T-helper 2 cell treated with Interferon-gamma antibody and Interleukin-4, amounts not matched to agents 5 μg/mL and 100 μg/mL, for 36 hours (primary cell): ENCODE measurements at regions not wholly inside any gene's neighbourhood (a gene's known extent, or its start where the extent isn't known, plus 50 kb on each side); places are given as distances from the start of the nearest gene placed in this dataset.

Experiments used
- DNase-seq: peaks from one replicate; pipeline ENCODE4 v3.0.0; 2021; ENCODE audit warnings: low spot score
- H3K27ac Mint-ChIP-seq: one replicate; pipeline ENCODE4 v1.8.0; 2021; ENCODE audit warnings: mild to moderate bottlenecking, mixed read lengths
- H3K27me3 Mint-ChIP-seq: one replicate; pipeline ENCODE4 v1.8.0; 2021; ENCODE audit warnings: low read depth, mixed read lengths
- H3K36me3 Mint-ChIP-seq: one replicate; pipeline ENCODE4 v1.8.0; 2021; ENCODE audit warnings: low read depth, mixed read lengths
- H3K4me1 Mint-ChIP-seq: one replicate; pipeline ENCODE4 v1.8.0; 2021; ENCODE audit warnings: low read depth, mixed read lengths
- H3K4me3 Mint-ChIP-seq: one replicate; pipeline ENCODE4 v1.8.0; 2022; ENCODE audit warnings: mild to moderate bottlenecking, moderate library complexity, mixed read lengths
- H3K9me3 Mint-ChIP-seq: one replicate; pipeline ENCODE4 v1.8.0; 2021; ENCODE audit warnings: mixed read lengths

DNA sequence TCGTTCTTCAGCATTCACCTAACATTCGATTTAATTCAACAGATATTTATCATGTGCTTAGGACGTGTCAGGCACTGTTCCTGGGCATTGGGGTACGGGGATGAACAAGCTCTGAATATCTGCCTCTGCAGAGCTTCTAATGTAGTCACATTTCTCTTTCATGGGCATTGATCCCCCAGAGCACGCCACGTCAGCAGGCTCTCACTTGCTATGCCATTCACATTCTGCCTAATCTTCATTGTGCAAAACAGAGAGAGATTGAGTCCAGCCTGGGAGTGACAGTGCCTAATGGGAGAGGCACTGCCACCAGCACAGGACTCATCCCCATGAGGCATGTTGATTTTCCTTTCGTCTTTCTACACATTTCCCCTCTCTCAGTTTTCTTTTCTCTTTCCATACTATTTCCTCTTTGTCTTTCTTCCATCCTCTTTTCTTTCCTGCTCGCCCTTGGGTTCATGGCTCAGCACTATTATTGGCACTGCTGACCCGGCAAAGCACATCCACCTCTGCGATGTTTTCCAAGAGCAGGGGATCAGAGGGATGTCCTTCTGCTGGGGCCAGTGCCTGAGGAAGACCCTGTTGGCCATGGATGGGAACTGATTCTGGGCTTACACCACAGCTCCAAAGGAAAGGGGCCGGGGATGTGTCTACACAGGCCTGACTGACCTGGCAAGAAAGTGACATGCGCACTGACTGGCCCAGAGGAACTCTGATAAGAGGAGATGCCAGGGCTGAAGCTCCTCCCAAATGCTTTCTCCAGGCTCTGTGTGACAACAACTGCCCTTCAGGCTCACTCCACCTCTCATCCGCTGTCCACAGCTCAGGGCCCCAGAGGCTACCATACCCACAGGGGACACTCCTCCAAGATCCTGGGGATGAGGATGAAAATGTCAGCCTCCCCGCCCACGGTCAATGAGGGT lies 195.9 kb downstream of the TOMM20 start:
- Mint-ChIP-seq H3K9me3 (no peaks in the 10 kb centered on the region), H3K36me3 (no peaks in the 10 kb centered on the region), H3K27me3 (no peaks in the 10 kb centered on the region), H3K27ac (peak overlapping the region; percentile 80), H3K4me1 (peaks cover 49% of the 10 kb centered on the region), H3K4me3 (no peak overlapping the region)
- no peak for DNase-seq

GRCh38 chr1:234932106-234932505 lies 196.5 kb downstream of the TOMM20 start:
- Mint-ChIP-seq H3K27ac (no peak overlapping the region), H3K4me3 (no peak overlapping the region), H3K9me3 (no peaks in the 10 kb centered on the region), H3K4me1 (peaks cover 50% of the 10 kb centered on the region), H3K36me3 (no peaks in the 10 kb centered on the region), H3K27me3 (no peaks in the 10 kb centered on the region)
- no peak for DNase-seq

- H3K27ac Mint-ChIP-seq, result no peak overlapping the region
These were observed 197.1 kb downstream of the TOMM20 start for GRCh38 chr1:234931404-234931973.

GRCh38 chr1:234929369-234929768 lies 199.3 kb downstream of the TOMM20 start:
- no peak overlapping the region for H3K4me3 Mint-ChIP-seq
- no peaks in the 10 kb centered on the region for H3K9me3 Mint-ChIP-seq
- peaks cover 64% of the 10 kb centered on the region for H3K4me1 Mint-ChIP-seq
- peak overlapping the region; percentile 12 for H3K27ac Mint-ChIP-seq
- H3K36me3 Mint-ChIP-seq, result no peaks in the 10 kb centered on the region
- H3K27me3 Mint-ChIP-seq, result no peaks in the 10 kb centered on the region
- DNase-seq, result no peak

More at GRCh38 chr1:234931404-234931973, 197.1 kb downstream of the TOMM20 start:
- Mint-ChIP-seq H3K4me1 (peaks cover 52% of the 10 kb centered on the region), H3K36me3 (no peaks in the 10 kb centered on the region), H3K4me3 (no peak overlapping the region), H3K27me3 (no peaks in the 10 kb centered on the region), H3K9me3 (no peaks in the 10 kb centered on the region)
- no peak for DNase-seq

DNA sequence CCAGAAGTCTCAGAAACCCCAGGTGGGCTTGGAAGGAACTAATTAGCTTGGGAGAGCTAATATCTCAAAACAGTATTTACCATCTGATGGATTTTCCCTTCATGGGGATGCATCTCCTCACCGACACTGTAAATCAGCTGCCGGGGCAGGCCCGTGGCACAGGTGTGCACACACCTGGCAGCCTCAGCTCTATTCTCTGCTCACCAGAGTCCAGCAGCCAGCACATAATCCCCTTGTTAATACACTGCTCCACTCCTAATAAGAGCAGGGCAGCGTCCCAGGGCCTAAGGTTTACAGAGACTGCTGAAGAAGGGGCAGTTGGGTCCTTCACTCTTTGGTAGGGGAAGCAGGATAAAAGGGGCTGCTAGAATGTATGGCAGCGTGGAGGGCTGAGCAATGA lies 200.0 kb downstream of the TOMM20 start:
- peaks cover 64% of the 10 kb centered on the region for H3K4me1 Mint-ChIP-seq
- H3K4me3 Mint-ChIP-seq, result no peak overlapping the region
- no peaks in the 10 kb centered on the region for H3K36me3 Mint-ChIP-seq
- no peaks in the 10 kb centered on the region for H3K9me3 Mint-ChIP-seq
- DNase-seq, result no peak
- H3K27me3 Mint-ChIP-seq, result no peaks in the 10 kb centered on the region
- peak overlapping the region; percentile 33 for H3K27ac Mint-ChIP-seq

DNA sequence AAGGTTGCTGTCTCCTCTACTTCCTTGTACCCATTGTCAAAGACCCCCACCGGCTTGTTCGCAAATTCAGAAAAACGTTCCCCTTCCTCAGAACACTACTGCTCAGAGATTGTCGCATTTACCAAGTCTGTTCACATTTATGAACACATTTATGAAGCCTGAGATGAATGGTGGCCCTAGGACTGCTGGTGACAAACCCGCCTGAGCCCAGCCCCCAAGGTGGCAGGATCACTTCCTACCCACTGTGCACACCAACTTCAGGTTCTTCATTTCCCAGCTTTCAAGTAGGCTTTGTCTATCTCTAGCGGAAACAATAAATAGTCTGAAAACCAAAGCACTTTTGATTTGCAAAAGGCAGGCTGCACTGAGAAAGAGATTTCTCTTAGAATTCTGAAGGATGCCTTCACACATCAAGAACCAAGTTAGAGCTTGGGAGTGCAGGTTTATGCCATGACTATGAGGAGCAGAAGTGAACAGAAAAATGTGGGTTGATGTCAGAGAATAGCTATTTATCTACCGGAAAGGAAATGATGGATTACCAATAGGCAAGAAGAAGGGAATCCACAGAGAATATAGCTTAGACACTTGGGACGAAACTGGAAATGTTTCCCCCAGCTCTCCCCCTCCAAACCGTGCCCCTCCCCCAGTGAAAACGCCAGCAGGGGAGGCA lies 200.5 kb downstream of the TOMM20 start:
- Mint-ChIP-seq H3K27me3 (no peaks in the 10 kb centered on the region), H3K36me3 (peaks cover 1% of the 10 kb centered on the region), H3K27ac (peak overlapping the region; percentile 92), H3K4me3 (peak overlapping the region; percentile 67), H3K9me3 (peaks cover 4% of the 10 kb centered on the region), H3K4me1 (peaks cover 62% of the 10 kb centered on the region)
- DNase-seq, result no peak

DNA sequence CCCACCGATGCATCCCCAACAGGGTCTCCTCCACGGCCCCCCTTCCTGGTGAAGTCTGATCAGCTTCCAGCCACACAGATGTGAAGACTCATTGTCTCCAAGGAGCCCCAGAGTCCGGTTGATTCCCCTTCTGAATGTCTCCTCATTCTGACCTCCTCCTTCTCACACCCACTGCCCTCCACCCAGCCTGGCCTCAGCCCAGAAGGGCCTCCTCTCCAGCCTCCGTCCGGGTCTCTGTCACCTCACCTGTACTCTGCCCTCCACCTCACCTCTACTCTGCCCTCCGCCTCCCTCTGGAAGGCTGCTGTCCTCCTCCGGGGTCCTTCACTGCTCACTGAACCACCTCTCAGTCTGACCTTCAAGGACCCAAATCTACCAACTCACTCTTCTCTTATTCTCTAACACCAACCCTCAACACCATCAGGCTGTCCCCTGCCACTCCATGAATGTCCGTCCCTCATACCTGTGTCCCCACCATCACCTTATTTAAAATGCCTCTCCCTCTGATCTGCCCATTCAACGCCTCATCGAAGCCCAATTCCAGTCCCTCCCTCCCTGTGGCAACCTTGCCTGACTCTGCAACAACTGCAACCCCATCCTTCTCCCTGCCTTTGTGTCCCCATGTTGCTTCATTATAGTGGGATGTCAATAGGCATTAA lies 201.2 kb downstream of the TOMM20 start:
- Mint-ChIP-seq H3K36me3 (peaks cover 1% of the 10 kb centered on the region), H3K4me1 (peaks cover 55% of the 10 kb centered on the region), H3K9me3 (peaks cover 4% of the 10 kb centered on the region), H3K27ac (peak overlapping the region; percentile 92), H3K27me3 (no peaks in the 10 kb centered on the region), H3K4me3 (peak overlapping the region; percentile 67)
- DNase-seq, result no peak

DNA sequence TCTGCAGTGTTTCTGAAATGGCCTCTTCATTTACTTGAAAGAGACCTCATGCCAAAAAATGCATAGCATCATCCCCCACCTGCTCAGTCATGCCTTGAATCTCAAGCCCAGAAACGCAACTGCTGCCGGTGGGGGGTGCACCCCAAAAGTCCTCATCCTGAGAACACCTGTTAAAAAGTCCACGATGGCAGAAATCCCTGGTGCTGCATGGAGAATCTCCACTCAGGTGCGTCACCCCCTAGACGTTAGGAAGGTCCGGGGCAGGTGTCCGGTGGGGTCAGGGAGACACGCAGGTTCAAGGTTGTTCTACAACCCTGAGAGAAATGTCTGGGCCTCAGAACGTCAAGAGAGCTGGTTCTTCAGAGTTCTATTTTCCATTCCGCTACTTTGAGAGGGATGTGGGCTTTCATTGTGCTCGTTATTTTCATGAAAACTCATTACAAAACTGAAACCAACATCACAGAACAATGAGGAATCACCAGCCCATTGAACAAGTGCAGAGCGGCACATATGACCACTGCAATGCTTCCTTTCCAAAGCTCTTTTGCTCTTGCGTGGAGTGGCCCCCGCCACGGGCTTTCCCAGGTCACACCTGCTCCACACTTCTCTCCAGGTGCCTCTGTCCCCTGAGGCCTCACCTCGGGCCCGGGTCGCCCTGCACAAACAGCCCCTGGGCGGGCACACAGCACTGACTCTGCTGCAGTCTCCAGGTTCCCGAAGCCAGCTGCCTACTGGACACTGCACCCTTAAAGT lies 201.9 kb downstream of the TOMM20 start:
- Mint-ChIP-seq H3K4me3 (peak overlapping the region; percentile 67), H3K27ac (peak overlapping the region; percentile 92), H3K27me3 (no peaks in the 10 kb centered on the region), H3K4me1 (peaks cover 51% of the 10 kb centered on the region), H3K36me3 (peaks cover 1% of the 10 kb centered on the region), H3K9me3 (peaks cover 4% of the 10 kb centered on the region)
- peak; percentile 63 for DNase-seq

DNA sequence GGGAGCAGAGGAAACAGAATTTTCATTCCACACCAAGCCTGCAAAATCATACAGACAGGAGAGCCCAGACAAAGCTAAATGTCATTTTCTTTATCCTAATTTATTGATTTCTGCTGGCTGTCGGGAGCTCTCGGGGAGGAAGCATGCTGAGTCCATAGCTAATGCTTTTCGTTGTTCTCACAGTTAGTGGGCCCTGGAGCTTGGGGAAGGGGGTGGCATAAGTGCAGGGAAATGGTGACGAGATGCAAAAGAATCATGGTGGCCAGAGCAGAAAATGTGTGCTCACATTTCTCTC lies 202.4 kb downstream of the TOMM20 start:
- no peaks in the 10 kb centered on the region for H3K27me3 Mint-ChIP-seq
- H3K36me3 Mint-ChIP-seq, result peaks cover 1% of the 10 kb centered on the region
- H3K4me1 Mint-ChIP-seq, result peaks cover 51% of the 10 kb centered on the region
- peak overlapping the region; percentile 92 for H3K27ac Mint-ChIP-seq
- H3K4me3 Mint-ChIP-seq, result peak overlapping the region; percentile 67
- H3K9me3 Mint-ChIP-seq, result peaks cover 4% of the 10 kb centered on the region
- no peak for DNase-seq

DNA sequence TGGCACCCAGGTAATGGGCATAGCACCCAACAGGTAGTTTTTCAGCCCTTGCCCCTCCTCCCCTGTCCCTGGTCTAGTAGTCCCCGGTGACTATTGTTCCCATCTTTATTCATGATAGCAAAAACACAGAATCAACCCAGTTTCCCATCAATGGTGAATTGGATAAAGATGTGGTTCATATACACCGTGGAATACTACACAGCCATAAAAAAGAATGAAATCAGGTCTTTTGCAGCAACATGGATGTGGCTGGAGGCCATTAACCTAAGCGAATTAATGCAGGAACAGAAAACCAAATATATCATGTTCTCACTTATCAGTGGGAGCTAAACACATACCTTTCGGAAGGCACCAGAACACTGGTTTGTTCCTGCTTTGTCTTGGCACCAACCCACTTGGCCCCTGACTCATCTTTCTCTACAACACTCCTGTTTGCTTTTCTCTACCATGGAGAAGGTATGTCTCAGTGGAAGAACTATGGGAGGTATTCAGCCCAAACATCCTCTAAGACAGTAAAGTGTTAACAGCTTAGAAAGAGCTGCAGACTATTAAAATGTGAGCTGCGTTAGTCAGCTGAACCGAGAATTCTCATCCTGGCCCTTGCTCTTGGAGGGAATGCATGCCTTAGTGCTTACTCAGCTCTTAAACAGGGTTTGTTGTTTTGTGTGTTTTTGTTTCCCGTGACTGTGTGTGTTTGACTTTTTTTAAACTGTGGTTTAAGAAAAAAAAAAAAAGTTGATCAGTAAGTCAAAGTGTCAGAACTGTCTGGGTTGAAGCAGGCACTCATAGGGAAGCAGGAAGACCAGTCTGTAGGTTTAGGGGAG lies 203.0 kb downstream of the TOMM20 start:
- Mint-ChIP-seq H3K4me1 (peaks cover 51% of the 10 kb centered on the region), H3K9me3 (peaks cover 4% of the 10 kb centered on the region), H3K36me3 (peaks cover 1% of the 10 kb centered on the region), H3K4me3 (peak overlapping the region; percentile 67), H3K27me3 (no peaks in the 10 kb centered on the region), H3K27ac (peak overlapping the region; percentile 92)
- DNase-seq, result peak; percentile 23

GRCh38 chr1:234924450-234925355 lies 203.9 kb downstream of the TOMM20 start:
- no peak overlapping the region for H3K4me3 Mint-ChIP-seq
- no peak for DNase-seq
- H3K9me3 Mint-ChIP-seq, result peaks cover 8% of the 10 kb centered on the region
- no peaks in the 10 kb centered on the region for H3K27me3 Mint-ChIP-seq
- H3K36me3 Mint-ChIP-seq, result peaks cover 4% of the 10 kb centered on the region
- H3K27ac Mint-ChIP-seq, result peak overlapping the region; percentile 92
- peaks cover 51% of the 10 kb centered on the region for H3K4me1 Mint-ChIP-seq

GRCh38 chr1:234923626-234924025 lies 205.0 kb downstream of the TOMM20 start:
- H3K36me3 Mint-ChIP-seq, result peaks cover 4% of the 10 kb centered on the region
- H3K4me3 Mint-ChIP-seq, result no peak overlapping the region
- DNase-seq, result no peak
- no peak overlapping the region for H3K27ac Mint-ChIP-seq
- peaks cover 8% of the 10 kb centered on the region for H3K9me3 Mint-ChIP-seq
- H3K4me1 Mint-ChIP-seq, result peaks cover 40% of the 10 kb centered on the region
- no peaks in the 10 kb centered on the region for H3K27me3 Mint-ChIP-seq
